GM18861 (cell line): ENCODE measurements at regions not wholly inside any gene's neighbourhood (a gene's known extent, or its start where the extent isn't known, plus 50 kb on each side); places are given as distances from the start of the nearest gene placed in this dataset.

Experiments used
- ATAC-seq: cut with Tn5 transposase; IDR thresholded peaks from one replicate; pipeline ENCODE4 v1.9.1; 2021; ENCODE audit not compliant: unreplicated experiment

GRCh38 chr12:114744285-114744684 lies 60.3 kb upstream of the TBX3 start:
- no peak for ATAC-seq

- no peak for ATAC-seq
Observed at GRCh38 chr12:114743799-114744198, 59.8 kb upstream of the TBX3 start.

GRCh38 chr12:114743289-114743688 lies 59.3 kb upstream of the TBX3 start:
- ATAC-seq = no peak

GRCh38 chr12:114742363-114742762 lies 58.4 kb upstream of the TBX3 start:
- ATAC-seq = no peak

GRCh38 chr12:114741940-114742339 lies 58.0 kb upstream of the TBX3 start:
- no peak for ATAC-seq

DNA sequence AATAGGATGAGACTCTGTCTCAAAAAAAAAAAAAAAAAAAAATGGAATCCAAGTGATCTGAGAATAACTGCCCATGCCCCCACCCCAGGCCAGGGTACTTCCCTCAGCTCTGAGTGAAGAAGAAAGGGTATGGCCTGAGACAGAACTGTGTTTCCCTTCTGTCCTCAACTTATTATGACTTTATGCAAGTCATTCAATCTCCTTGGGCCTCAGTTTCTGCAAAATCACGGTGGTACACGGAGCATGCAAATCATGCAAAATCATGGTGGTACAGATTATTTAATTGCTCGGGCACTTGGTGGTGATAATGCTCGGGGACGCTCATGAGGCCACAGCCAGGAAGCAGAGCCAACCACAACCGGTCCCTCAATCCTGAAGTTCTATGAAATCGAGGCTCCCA lies 56.5 kb upstream of the TBX3 start:
- ATAC-seq = no peak

GRCh38 chr12:114738460-114739184 lies 54.6 kb upstream of the TBX3 start:
- ATAC-seq = no peak

DNA sequence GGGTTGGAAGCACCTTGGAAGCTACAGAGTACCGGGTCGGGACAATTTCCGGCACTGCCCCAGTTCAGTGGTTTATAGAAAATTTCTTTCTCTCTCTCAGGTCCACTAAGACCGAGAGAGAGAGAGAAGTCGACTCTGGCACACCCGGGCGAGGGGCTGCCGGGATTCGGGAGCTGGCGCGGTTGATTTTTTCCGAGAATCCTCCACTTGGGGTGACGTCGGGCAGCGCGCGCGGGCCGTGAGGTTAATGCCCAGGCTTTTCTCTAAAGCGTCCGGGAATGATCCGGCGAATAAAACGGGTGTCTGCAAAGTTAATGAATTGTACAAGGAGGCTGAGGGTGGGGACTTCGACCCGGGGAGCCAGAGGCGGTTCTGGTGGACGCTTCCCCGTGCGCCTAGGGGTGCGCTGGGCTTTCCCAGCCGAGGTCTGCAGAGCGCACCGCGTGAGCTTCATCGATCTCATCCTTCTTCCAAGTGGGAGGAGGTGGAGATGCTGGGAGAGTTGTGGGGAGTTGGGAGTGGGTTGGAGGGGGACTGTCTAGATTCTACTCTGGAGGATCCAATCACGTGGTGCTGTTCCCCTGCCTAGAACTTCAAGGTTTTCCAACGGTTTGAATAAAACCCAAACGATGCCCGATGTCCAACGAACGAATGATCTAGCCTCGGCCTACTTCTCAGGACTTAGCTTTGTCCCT lies 51.9 kb upstream of the TBX3 start:
- ATAC-seq = no peak

DNA sequence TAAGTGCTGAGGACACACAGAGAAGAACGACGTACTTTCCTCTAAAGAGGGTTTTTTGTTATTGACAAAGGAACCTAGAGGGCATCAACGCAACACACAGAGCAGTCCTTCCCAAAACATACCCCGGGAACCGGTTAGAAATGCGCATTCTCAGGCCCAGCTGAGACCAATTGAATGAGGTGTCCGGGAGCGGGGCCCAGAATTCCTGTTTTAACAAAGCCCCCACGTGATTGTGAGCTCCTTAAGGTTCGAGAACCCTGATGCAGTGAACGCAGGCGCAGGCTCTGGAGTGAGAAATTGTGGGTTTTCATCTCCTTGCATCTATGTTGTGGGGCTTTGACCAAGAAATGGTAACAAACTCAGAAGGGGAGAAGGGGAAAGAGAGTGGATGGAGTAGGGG lies 51.0 kb upstream of the TBX3 start:
- no peak for ATAC-seq

DNA sequence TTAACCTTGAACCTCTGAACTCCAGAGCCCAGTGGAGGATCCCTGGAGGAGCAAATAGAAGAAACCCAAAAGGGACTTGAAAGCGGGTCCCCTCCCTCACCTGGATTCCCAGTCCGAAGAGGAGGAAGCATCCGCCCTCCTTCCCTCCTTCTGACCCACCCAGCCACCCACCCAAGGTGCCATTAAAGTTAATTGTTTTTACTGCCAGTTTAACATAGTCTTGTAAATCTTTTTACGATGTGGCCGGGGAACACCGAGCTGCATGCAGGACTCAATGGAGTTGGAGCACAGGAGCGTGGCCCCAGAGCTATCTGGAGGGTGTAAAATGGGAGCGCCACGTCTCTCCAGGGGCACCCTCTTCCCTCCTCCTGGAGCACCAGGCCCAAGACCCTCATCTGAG lies 49.9 kb upstream of the TBX3 start:
- ATAC-seq = no peak
